IMR-90 (cell line): ENCODE measurements at regions not wholly inside any gene's neighbourhood (a gene's known extent, or its start where the extent isn't known, plus 50 kb on each side); places are given as distances from the start of the nearest gene placed in this dataset.

Experiments
- ATAC-seq: fragments of 200-7000 bp; cut with Tn5 transposase; 2 replicates; pipeline ENCODE4 v1.9.1; 2020; ENCODE audit warnings: low read depth, mild to moderate bottlenecking, moderate library complexity
- BruUV-seq: library from RNA; stranded (reverse); fragments of 400-500 nt; replicated peaks from 2 replicates; lab custom pipeline; 2021; lab: Mats Ljungman, UMichigan
- CTCF ChIA-PET: fragments of 300-600 bp; formaldehyde crosslinking; extraction: SDS; loops from one replicate; lab custom pipeline; 2021; ENCODE audit warnings: antibody characterized with exemption; lab: Yijun Ruan, JAX
- POLR2A ChIA-PET: fragments of 300-600 bp; sonication (Branson Sonifier 250); formaldehyde crosslinking; loops from one replicate; lab custom pipeline; 2022; ENCODE audit warnings: antibody characterized with exemption; ENCODE audit not compliant: unreplicated experiment; lab: Charles Lee
- DNase-seq: peaks from one replicate; pipeline ENCODE4 v3.0.0; 2013
- H2AFZ ChIP-seq: replicated peaks from 2 replicates; pipeline ENCODE3; 2013; ENCODE audit warnings: low read length, mild to moderate bottlenecking; ENCODE audit not compliant: poor library complexity
- H2AK5ac ChIP-seq: 2 replicates; pipeline ENCODE4 v1.6.1; 2013; ENCODE audit warnings: low read depth, low read length, inconsistent platforms
- H2AK9ac ChIP-seq: replicated peaks from 2 replicates; pipeline ENCODE3; 2013; ENCODE audit warnings: mild to moderate bottlenecking, low read depth, low read length, moderate library complexity; ENCODE audit not compliant: poor library complexity
- H2BK120ac ChIP-seq: 2 replicates; pipeline ENCODE4 v1.6.1; 2013; ENCODE audit warnings: low read depth, low read length, inconsistent platforms
- H2BK15ac ChIP-seq: 3 replicates; pipeline ENCODE4 v1.6.1; 2013; ENCODE audit warnings: low read depth, low read length, inconsistent platforms
- H2BK20ac ChIP-seq: 2 replicates; pipeline ENCODE4 v1.6.1; 2013; ENCODE audit warnings: low read depth, mild to moderate bottlenecking, inconsistent platforms, low read length, moderate library complexity
- H2BK5ac ChIP-seq: 2 replicates; pipeline ENCODE4 v1.6.1; 2013; ENCODE audit warnings: mild to moderate bottlenecking, low read depth, low read length, inconsistent platforms; ENCODE audit not compliant: poor library complexity, severe bottlenecking
- H3K14ac ChIP-seq: replicated peaks from 2 replicates; pipeline ENCODE4 v1.6.1; 2013; ENCODE audit warnings: low read depth, low read length, inconsistent platforms
- H3K18ac ChIP-seq: 2 replicates; pipeline ENCODE4 v1.6.1; 2013; ENCODE audit warnings: low read depth, low read length, control low read depth
- H3K23ac ChIP-seq: 2 replicates; pipeline ENCODE4 v1.6.1; 2013; ENCODE audit warnings: low read depth, low read length, inconsistent platforms
- H3K27ac ChIP-seq: 2 replicates; pipeline ENCODE4 v1.5.1; 2013; ENCODE audit warnings: mild to moderate bottlenecking, control low read depth, low read length; ENCODE audit not compliant: insufficient read depth
- H3K27me3 ChIP-seq: 2 replicates; pipeline ENCODE4 v1.6.1; 2013; ENCODE audit warnings: low read length; ENCODE audit not compliant: control insufficient read depth, insufficient read depth
- H3K36me3 ChIP-seq: 2 replicates; pipeline ENCODE4 v1.6.1; 2013; ENCODE audit warnings: low read length, mixed read lengths; ENCODE audit not compliant: control insufficient read depth, insufficient read depth
- H3K4ac ChIP-seq: 2 replicates; pipeline ENCODE4 v1.6.1; 2013; ENCODE audit warnings: low read depth, low read length, inconsistent platforms
- H3K4me1 ChIP-seq: 2 replicates; pipeline ENCODE4 v1.6.1; 2013; ENCODE audit warnings: low read length, mixed read lengths; ENCODE audit not compliant: control insufficient read depth, insufficient read depth
- H3K4me2 ChIP-seq: 2 replicates; pipeline ENCODE4 v1.6.1; 2013; ENCODE audit warnings: low read depth, mild to moderate bottlenecking, control low read depth, low read length, moderate library complexity
- H3K4me3 ChIP-seq: 2 replicates; pipeline ENCODE4 v1.5.1; 2013; ENCODE audit warnings: low read depth, mild to moderate bottlenecking, control low read depth, low read length, moderate library complexity; ENCODE audit not compliant: insufficient read depth
- H3K56ac ChIP-seq: 2 replicates; pipeline ENCODE4 v1.6.1; 2013; ENCODE audit warnings: low read length, inconsistent platforms; ENCODE audit not compliant: insufficient read depth; ENCODE audit errors: extremely low read depth
- H3K79me1 ChIP-seq, 2 experiments: 2 replicates each; pipeline ENCODE4 v1.6.1; 2013; ENCODE audit warnings: low read length in 2 of 2, inconsistent platforms in 1 of 2, low read depth in 1 of 2
- H3K9ac ChIP-seq: 2 replicates; pipeline ENCODE4 v1.6.1; 2013; ENCODE audit warnings: low read depth, low read length, control low read depth
- H3K9me1 ChIP-seq: 2 replicates; pipeline ENCODE4 v1.6.1; 2013; ENCODE audit warnings: low read length, inconsistent platforms; ENCODE audit not compliant: insufficient read depth
- H3K9me3 ChIP-seq: 2 replicates; pipeline ENCODE4 v1.6.1; 2013; ENCODE audit warnings: low read length; ENCODE audit not compliant: control insufficient read depth, insufficient read depth
- H4K20me1 ChIP-seq: 2 replicates; pipeline ENCODE4 v1.6.1; 2013; ENCODE audit warnings: low read length, inconsistent platforms; ENCODE audit not compliant: insufficient read depth
- H4K5ac ChIP-seq: 2 replicates; pipeline ENCODE4 v1.6.1; 2013; ENCODE audit warnings: mild to moderate bottlenecking, low read depth, low read length, control low read depth
- H4K8ac ChIP-seq, 2 experiments: 2 replicates each; pipeline ENCODE4 v1.6.1; 2013; ENCODE audit warnings: low read depth in 2 of 2, low read length in 2 of 2, control low read depth in 1 of 2, inconsistent platforms in 1 of 2
- H4K91ac ChIP-seq: 2 replicates; pipeline ENCODE4 v1.6.1; 2013; ENCODE audit warnings: low read depth, low read length, inconsistent platforms; ENCODE audit not compliant: insufficient read depth
- FOS ChIP-seq: fragments of 150-350 bp; IDR thresholded peaks from 2 replicates; pipeline ENCODE4 v1.6.1; 2016; ENCODE audit warnings: low read depth, low read length
- USF2 ChIP-seq: fragments of 150-350 bp; IDR thresholded peaks from 2 replicates; pipeline ENCODE4 v1.6.1; 2017; ENCODE audit warnings: mild to moderate bottlenecking, antibody characterized with exemption, low read length, low read depth
- WGBS, 2 experiments: methylation state at CpG; one replicate each; pipeline versions ENCODE4 v1.1.5 to v1.1.7; 2013; ENCODE audit warnings: missing lambda C conversion rate in 2 of 2; ENCODE audit not compliant: insufficient read length in 1 of 2; ENCODE audit errors: extremely low coverage in 2 of 2; 5-methylcytosine and 5-hydroxymethylcytosine counted together
- dilution Hi-C: fragments of 300-500 bp; cut with HindIII; formaldehyde crosslinking; loops from one replicate; pipeline ENCODE4 v1.14.3; 2018; ENCODE audit warnings: low sequenced_read_pairs; ENCODE audit not compliant: unreplicated experiment
- in situ Hi-C: fragments of 300-500 bp; cut with MboI; formaldehyde crosslinking; loops from 3 replicates; pipeline ENCODE4 v1.14.3; 2019; ENCODE audit warnings: low sequenced_read_pairs, inconsistent platforms, mixed read lengths
- intact Hi-C: fragments of 100-400 bp; cut with micrococcal nuclease; formaldehyde crosslinking; loops from 2 replicates; pipeline ENCODE4 v1.10.0; 2022

DNA sequence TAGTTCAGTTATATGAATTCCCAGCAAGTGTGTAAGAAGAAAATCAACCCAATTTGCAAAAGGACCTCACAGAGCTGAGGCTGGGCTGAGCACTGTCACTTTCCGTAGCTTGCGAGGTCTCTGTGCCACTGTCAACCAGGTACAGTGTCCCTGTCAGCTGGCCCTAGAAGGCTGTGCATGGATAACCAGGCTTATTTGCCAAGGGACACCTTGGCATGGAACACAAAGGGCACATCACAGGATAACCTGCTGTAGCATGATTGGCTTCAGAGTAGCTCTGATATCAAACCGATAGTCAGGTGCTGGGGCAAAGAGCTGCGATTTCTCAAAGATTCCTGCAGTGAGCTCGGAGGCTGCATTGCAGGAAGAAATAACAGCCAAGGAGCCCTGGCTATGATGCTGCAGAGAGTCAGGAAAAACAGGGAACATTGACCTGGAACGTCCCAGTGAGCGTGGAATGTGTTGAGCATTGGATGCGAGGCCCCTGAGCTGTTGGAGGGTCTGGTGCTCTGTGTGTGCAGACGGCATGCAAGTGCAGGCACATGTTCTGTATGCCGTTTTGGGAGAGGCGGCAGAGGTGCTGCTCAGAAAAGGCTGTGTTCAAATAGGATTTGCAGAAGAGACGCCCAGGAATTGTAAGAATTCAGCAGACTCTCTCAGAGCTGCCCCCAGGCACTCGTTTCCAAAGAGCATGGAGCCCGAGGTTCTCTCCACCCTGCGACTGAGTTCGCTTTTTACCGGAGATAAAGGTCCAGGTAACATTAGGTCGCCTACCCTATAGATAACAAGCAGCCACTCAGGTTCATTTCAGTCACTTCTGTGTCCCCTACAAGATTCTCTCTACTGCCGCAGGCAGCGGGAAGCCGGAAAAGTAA, 213.5 kb upstream of the IRS2 start:
- DNase-seq (no peak), ATAC-seq (no peak)
- in situ Hi-C loops (no loop called here), intact Hi-C loops (loop anchor here (5.0 kb wide), 1 partner anchor 107 kb away; no protein-coding TSS in a partner anchor), dilution Hi-C loops (no loop called here)
- H2BK20ac ChIP-seq, result peak overlapping the region; percentile 42; the same call in 1 of the 2 replicates
- H3K9ac ChIP-seq, result no peak overlapping the region
- H4K91ac ChIP-seq, result peak overlapping the region; percentile 25
- H3K18ac ChIP-seq, result peak overlapping the region; percentile 54; the same call in 1 of the 2 replicates
- H3K27me3 ChIP-seq, result no peaks in the 10 kb centered on the region
- H3K4ac ChIP-seq, result peak overlapping the region; percentile 58; the same call in 1 of the 2 replicates
- H4K5ac ChIP-seq, result no peak overlapping the region
- H2BK5ac ChIP-seq, result no peak overlapping the region
- no peaks in the 10 kb centered on the region for H3K79me1 ChIP-seq
- CTCF ChIA-PET, result no interaction called here
- H3K36me3 ChIP-seq, result no peaks in the 10 kb centered on the region
- H3K23ac ChIP-seq, result peak overlapping the region; percentile 44; the same call in 1 of the 2 replicates
- no peaks in the 10 kb centered on the region for H4K20me1 ChIP-seq
- H3K27ac ChIP-seq, result no peak overlapping the region
- peaks cover 16% of the 10 kb centered on the region for H3K9me1 ChIP-seq
- no peak overlapping the region for H3K56ac ChIP-seq
- H2AFZ ChIP-seq, result no peak overlapping the region
- WGBS, 2 experiments, result 86% methylated on average over 10 of the region's 21 CpGs; no CpG with 5 or more reads in 1 of the 2 experiments
- H3K14ac ChIP-seq, result no peak overlapping the region; the same call in 1 of the 2 replicates
- H2AK5ac ChIP-seq, result peak overlapping the region; percentile 32
- peak overlapping the region; percentile 71 for H2BK120ac ChIP-seq
- BruUV-seq, result no TSS peak
- TF ChIP-seq USF2 (no peak), FOS (no peak)
- POLR2A ChIA-PET, result no interaction called here
- no peak overlapping the region for H3K4me2 ChIP-seq
- no peak overlapping the region for H3K4me3 ChIP-seq
- peak overlapping the region in 1 of 2 experiments; percentile 8; a peak in 1 of 4 replicates for H4K8ac ChIP-seq
- no peaks in the 10 kb centered on the region for H3K9me3 ChIP-seq
- H2BK15ac ChIP-seq, result peak overlapping the region; percentile 83; the same call in 2 of the 3 replicates
- H2AK9ac ChIP-seq, result no peak overlapping the region
- peaks cover 20% of the 10 kb centered on the region for H3K4me1 ChIP-seq
